ENCODE measurements at regions not wholly inside any gene's neighbourhood (a gene's known extent, or its start where the extent isn't known, plus 50 kb on each side); places are given as distances from the start of the nearest gene placed in this dataset.
"Not testable (repeated sequence)": the region's sequence is repeated elsewhere in the genome, so short reads cannot be mapped to it uniquely, and the experiment has no call there.

DNA sequence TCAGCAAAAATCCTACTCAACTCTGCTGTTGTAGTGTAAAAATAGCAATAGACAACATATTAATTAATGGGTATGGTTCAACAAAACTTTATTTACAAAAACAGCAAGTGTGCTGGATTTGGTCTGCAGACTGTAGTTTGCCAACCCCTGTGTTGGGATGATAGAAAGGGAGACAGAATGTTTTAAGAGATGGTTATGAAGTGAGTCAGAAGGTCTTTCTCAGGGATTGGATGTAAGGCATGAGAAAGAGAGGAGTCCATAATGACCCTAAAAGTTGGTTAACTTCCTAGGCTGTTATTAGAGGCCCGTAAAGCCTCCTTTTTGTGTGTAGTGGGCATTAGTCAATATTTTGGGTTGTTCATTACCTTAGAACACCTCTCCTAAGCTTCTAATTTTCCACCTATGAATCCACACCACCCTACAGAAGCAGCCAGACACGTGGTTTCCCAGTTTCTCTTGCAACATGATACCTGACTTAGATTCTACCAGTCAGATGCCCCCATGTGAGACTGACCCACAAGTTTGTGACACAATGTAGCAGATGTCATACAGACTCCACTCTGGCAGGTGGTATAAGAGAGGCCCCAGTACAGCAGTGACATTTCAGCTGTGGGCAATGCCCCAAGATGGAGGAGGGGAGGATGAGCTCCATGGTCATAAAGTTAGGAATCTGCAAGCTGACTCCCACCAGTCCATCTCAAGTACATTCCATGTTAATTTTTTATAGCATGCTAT, 1015.6 kb downstream of the KCNMA1 start:
- peaks cover 4% of the 10 kb centered on the region in 2 donors for H3K9me3 ChIP-seq
- no peak overlapping the region for H3K4me3 ChIP-seq
- no peaks in the 10 kb centered on the region for H3K4me1 ChIP-seq
- no peaks in the 10 kb centered on the region for H3K36me3 ChIP-seq
- TF ChIP-seq POLR2A (IDR thresholded peaks at IDR 0.05) (no peak), POLR2AphosphoS5 (IDR thresholded peaks at IDR 0.05) (no peak), CTCF (IDR thresholded peaks at IDR 0.05) (no peak)
- H3K27me3 ChIP-seq: no peaks in the 10 kb centered on the region
- no peak overlapping the region for H3K27ac ChIP-seq
- DNase-seq (ENCODE audit: low spot score in 2 of 2): no peak
- intact Hi-C loops (cut with DNase I; ENCODE audit: low total_unique reads): no loop called here

- intact Hi-C loops (cut with DNase I; ENCODE audit: low total_unique reads): no loop called here
- peaks cover 4% of the 10 kb centered on the region in 2 donors for H3K9me3 ChIP-seq
- H3K36me3 ChIP-seq: no peaks in the 10 kb centered on the region
- no peaks in the 10 kb centered on the region for H3K4me1 ChIP-seq
- no peaks in the 10 kb centered on the region for H3K27me3 ChIP-seq
- no peak for DNase-seq (ENCODE audit: low spot score in 2 of 2)
- no peak overlapping the region for H3K27ac ChIP-seq
- TF ChIP-seq CTCF (IDR thresholded peaks at IDR 0.05) (no peak), POLR2A (IDR thresholded peaks at IDR 0.05) (no peak), POLR2AphosphoS5 (IDR thresholded peaks at IDR 0.05) (no peak)
- H3K4me3 ChIP-seq: no peak overlapping the region
Observed at GRCh38 chr10:76618641-76619040, 1019.0 kb downstream of the KCNMA1 start.

- Histone ChIP-seq H3K27me3 (no peaks in the 10 kb centered on the region), H3K4me3 (no peak overlapping the region), H3K36me3 (no peaks in the 10 kb centered on the region), H3K27ac (no peak overlapping the region), H3K9me3 (peaks cover 4% of the 10 kb centered on the region in 2 donors), H3K4me1 (no peaks in the 10 kb centered on the region)
- TF ChIP-seq POLR2A (IDR thresholded peaks at IDR 0.05) (no peak), POLR2AphosphoS5 (IDR thresholded peaks at IDR 0.05) (no peak), CTCF (IDR thresholded peaks at IDR 0.05) (no peak)
- intact Hi-C loops (cut with DNase I; ENCODE audit: low total_unique reads): no loop called here
- no peak for DNase-seq (ENCODE audit: low spot score in 2 of 2)
Observed at GRCh38 chr10:76618171-76618570, 1019.4 kb downstream of the KCNMA1 start.

DNA sequence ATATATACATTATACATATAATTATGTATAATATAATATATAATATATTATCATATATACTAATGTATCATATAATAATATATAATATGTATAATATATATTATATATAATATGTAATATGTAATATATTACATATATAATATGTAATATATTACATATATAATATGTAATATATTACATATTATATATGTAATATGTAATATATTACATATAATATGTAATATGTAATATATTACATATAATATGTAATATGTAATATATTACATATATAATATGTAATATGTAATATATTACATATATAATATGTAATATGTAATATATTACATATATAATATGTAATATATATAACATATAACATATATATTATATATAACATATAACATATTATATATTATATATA, 1020.9 kb downstream of the KCNMA1 start:
- H3K27ac ChIP-seq; H3K36me3 ChIP-seq; intact Hi-C loops (cut with DNase I; ENCODE audit: low total_unique reads); H3K9me3 ChIP-seq; H3K4me3 ChIP-seq; H3K4me1 ChIP-seq; H3K27me3 ChIP-seq; DNase-seq (ENCODE audit: low spot score in 2 of 2): not testable (repeated sequence)

- Histone ChIP-seq H3K27ac (no peak overlapping the region), H3K4me1 (no peaks in the 10 kb centered on the region), H3K4me3 (no peak overlapping the region), H3K27me3 (no peaks in the 10 kb centered on the region), H3K36me3 (no peaks in the 10 kb centered on the region), H3K9me3 (peaks cover 2 to 4% of the 10 kb centered on the region in 2 donors)
- TF ChIP-seq POLR2AphosphoS5 (IDR thresholded peaks at IDR 0.05) (no peak), POLR2A (IDR thresholded peaks at IDR 0.05) (no peak), CTCF (IDR thresholded peaks at IDR 0.05) (no peak)
- no peak for DNase-seq (ENCODE audit: low spot score in 2 of 2)
- intact Hi-C loops (cut with DNase I; ENCODE audit: low total_unique reads): no loop called here
Observed at GRCh38 chr10:76615049-76615448, 1022.6 kb downstream of the KCNMA1 start.
